Naive thymus-derived CD4-positive, alpha-beta T cell (primary cell): ENCODE measurements at regions not wholly inside any gene's neighbourhood (a gene's known extent, or its start where the extent isn't known, plus 50 kb on each side); places are given as distances from the start of the nearest gene placed in this dataset.

Experiments used
- ATAC-seq: fragments of 150-1000 bp; cut with Tn5 transposase; 2 replicates; pipeline ENCODE4 v1.10.0; 2021; ENCODE audit warnings: mild to moderate bottlenecking, moderate library complexity
- CTCF ChIA-PET: fragments of 350-600 bp; sonication (Branson Sonifier 250); formaldehyde crosslinking; loops from one replicate; lab custom pipeline; 2021; ENCODE audit warnings: antibody characterized with exemption; lab: Charles Lee
- POLR2A ChIA-PET: fragments of 350-600 bp; sonication (Branson Sonifier 250); formaldehyde crosslinking; loops from one replicate; lab custom pipeline; 2021; ENCODE audit warnings: antibody characterized with exemption, inconsistent platforms; lab: Charles Lee
- DNase-seq, 9 donors: peaks; one replicate each; pipeline versions ENCODE4 v3.0.0 to v3.0.0-alpha.2; 2020 to 2022; ENCODE audit warnings: mixed read lengths in 1 of 9
- H3K27ac ChIP-seq: one replicate; pipeline ENCODE4 v1.7.0; 2013; ENCODE audit warnings: mild to moderate bottlenecking, low read depth, low read length, moderate library complexity
- H3K27me3 ChIP-seq, 2 donors: one replicate each; pipeline ENCODE4 v1.7.0; 2013; ENCODE audit warnings: low read length in 2 of 2, mild to moderate bottlenecking in 2 of 2, moderate library complexity in 2 of 2; ENCODE audit not compliant: control insufficient read depth in 2 of 2, insufficient read depth in 2 of 2
- H3K36me3 ChIP-seq, 3 experiments: 1 replicate in 2 of 3; 2 replicates in 1 of 3; pipeline ENCODE4 v1.7.0; 2013; ENCODE audit warnings: low read length in 3 of 3, mild to moderate bottlenecking in 3 of 3, moderate library complexity in 1 of 3; ENCODE audit not compliant: insufficient read depth in 3 of 3, control insufficient read depth in 2 of 3
- H3K4me1 ChIP-seq, 2 donors: one replicate each; pipeline ENCODE4 v1.7.0; 2013; ENCODE audit warnings: low read length in 2 of 2, mild to moderate bottlenecking in 2 of 2, moderate library complexity in 1 of 2; ENCODE audit not compliant: control insufficient read depth in 2 of 2, insufficient read depth in 2 of 2
- H3K4me3 ChIP-seq: 2 replicates; pipeline ENCODE4 v1.7.0; 2013; ENCODE audit warnings: mild to moderate bottlenecking, low read length
- H3K9me3 ChIP-seq, 3 experiments: 1 replicate in 2 of 3; 2 replicates in 1 of 3; pipeline ENCODE4 v1.7.0; 2013; ENCODE audit warnings: low read length in 3 of 3; ENCODE audit not compliant: control insufficient read depth in 2 of 3
- H3K27ac Mint-ChIP-seq, 9 donors: one replicate each; pipeline ENCODE4 v1.8.0; 2020 to 2022; ENCODE audit warnings: mixed read lengths in 9 of 9, mild to moderate bottlenecking in 8 of 9, moderate library complexity in 5 of 9, inconsistent platforms in 2 of 9
- H3K27me3 Mint-ChIP-seq, 5 donors: one replicate each; pipeline ENCODE4 v1.8.0; 2021 to 2022; ENCODE audit warnings: mixed read lengths in 5 of 5, mild to moderate bottlenecking in 1 of 5
- H3K36me3 Mint-ChIP-seq, 5 donors: one replicate each; pipeline ENCODE4 v1.8.0; 2020 to 2022; ENCODE audit warnings: mixed read lengths in 5 of 5, mild to moderate bottlenecking in 3 of 5, inconsistent platforms in 1 of 5
- H3K4me1 Mint-ChIP-seq, 7 donors: one replicate each; pipeline ENCODE4 v1.8.0; 2020 to 2022; ENCODE audit warnings: mixed read lengths in 7 of 7, mild to moderate bottlenecking in 3 of 7, inconsistent platforms in 1 of 7
- H3K4me3 Mint-ChIP-seq, 10 donors: one replicate each; pipeline ENCODE4 v1.8.0; 2020 to 2022; ENCODE audit warnings: mild to moderate bottlenecking in 10 of 10, mixed read lengths in 10 of 10, moderate library complexity in 6 of 10, inconsistent platforms in 2 of 10
- H3K9me3 Mint-ChIP-seq, 11 donors: one replicate each; pipeline ENCODE4 v1.8.0; 2020 to 2022; ENCODE audit warnings: mixed read lengths in 11 of 11, mild to moderate bottlenecking in 4 of 11, inconsistent platforms in 1 of 11, moderate library complexity in 1 of 11
- intact Hi-C, 2 donors: fragments of 100-400 bp; cut with micrococcal nuclease; formaldehyde crosslinking; loops; one replicate each; pipeline ENCODE4 v1.15.1; 2023

GRCh38 chr7:40965774-40966173 is 737.1 kb downstream of the INHBA start:
- Mint-ChIP-seq H3K9me3 (peaks cover 0 to 5% (median under 1%) of the 10 kb centered on the region in 11 donors), H3K27ac (no peak overlapping the region), H3K36me3 (no peaks in the 10 kb centered on the region), H3K4me3 (no peak overlapping the region), H3K27me3 (peaks cover 0 to under 1% (median 0%) of the 10 kb centered on the region in 5 donors), H3K4me1 (no peaks in the 10 kb centered on the region)
- Histone ChIP-seq H3K27me3 (no peaks in the 10 kb centered on the region), H3K36me3 (no peaks in the 10 kb centered on the region), H3K27ac (no peak overlapping the region), H3K4me1 (no peaks in the 10 kb centered on the region), H3K9me3 (peaks cover 0 to 3% (median 0%) of the 10 kb centered on the region in 3 experiments), H3K4me3 (no peak overlapping the region)
- DNase-seq: no peak
- CTCF ChIA-PET: no interaction called here
- POLR2A ChIA-PET: no interaction called here
- intact Hi-C loops: no loop called here
- ATAC-seq: no peak

GRCh38 chr7:40965016-40965415 is 737.9 kb downstream of the INHBA start:
- Mint-ChIP-seq H3K4me1 (no peaks in the 10 kb centered on the region), H3K27me3 (peaks cover 0 to 3% (median 0%) of the 10 kb centered on the region in 5 donors), H3K9me3 (peaks cover 0 to 8% (median 3%) of the 10 kb centered on the region in 11 donors), H3K36me3 (no peaks in the 10 kb centered on the region), H3K27ac (no peak overlapping the region), H3K4me3 (no peak overlapping the region)
- H3K27me3 ChIP-seq: no peaks in the 10 kb centered on the region
- H3K27ac ChIP-seq: no peak overlapping the region
- H3K36me3 ChIP-seq: no peaks in the 10 kb centered on the region
- no peak overlapping the region for H3K4me3 ChIP-seq
- POLR2A ChIA-PET: no interaction called here
- H3K4me1 ChIP-seq: no peaks in the 10 kb centered on the region
- intact Hi-C loops: no loop called here
- CTCF ChIA-PET: no interaction called here
- no peak for ATAC-seq
- no peak for DNase-seq
- peaks cover 0 to 3% (median 0%) of the 10 kb centered on the region in 3 experiments for H3K9me3 ChIP-seq

- peaks cover 0 to 3% (median 0%) of the 10 kb centered on the region in 5 donors for H3K27me3 Mint-ChIP-seq
- Histone ChIP-seq H3K4me3 (no peak overlapping the region), H3K27me3 (no peaks in the 10 kb centered on the region), H3K36me3 (no peaks in the 10 kb centered on the region), H3K4me1 (no peaks in the 10 kb centered on the region), H3K9me3 (peaks cover 0 to 3% (median 0%) of the 10 kb centered on the region in 3 experiments), H3K27ac (no peak overlapping the region)
- ATAC-seq (no peak), DNase-seq (no peak)
- POLR2A ChIA-PET: no interaction called here
- intact Hi-C loops: no loop called here
- no peaks in the 10 kb centered on the region for H3K36me3 Mint-ChIP-seq
- H3K27ac Mint-ChIP-seq: no peak overlapping the region
- H3K4me1 Mint-ChIP-seq: no peaks in the 10 kb centered on the region
- CTCF ChIA-PET: no interaction called here
- no peak overlapping the region for H3K4me3 Mint-ChIP-seq
- H3K9me3 Mint-ChIP-seq: peaks cover 0 to 9% (median 2%) of the 10 kb centered on the region in 11 donors
Observed at GRCh38 chr7:40964610-40965009, 738.3 kb downstream of the INHBA start.

- Histone ChIP-seq H3K4me3 (no peak overlapping the region), H3K4me1 (no peaks in the 10 kb centered on the region), H3K27ac (no peak overlapping the region), H3K36me3 (no peaks in the 10 kb centered on the region), H3K27me3 (no peaks in the 10 kb centered on the region), H3K9me3 (no peaks in the 10 kb centered on the region)
- no peaks in the 10 kb centered on the region for H3K4me1 Mint-ChIP-seq
- H3K36me3 Mint-ChIP-seq: no peaks in the 10 kb centered on the region
- intact Hi-C loops: no loop called here
- ChIA-PET CTCF (no interaction called here), POLR2A (no interaction called here)
- H3K4me3 Mint-ChIP-seq: no peak overlapping the region
- H3K27ac Mint-ChIP-seq: no peak overlapping the region
- H3K9me3 Mint-ChIP-seq: peaks cover 0 to 28% (median 8%) of the 10 kb centered on the region in 11 donors
- peaks cover 0 to 3% (median 0%) of the 10 kb centered on the region in 5 donors for H3K27me3 Mint-ChIP-seq
- ATAC-seq: no peak
- no peak for DNase-seq
Observed at GRCh38 chr7:40959955-40960354, 742.9 kb downstream of the INHBA start.

- Mint-ChIP-seq H3K9me3 (peaks cover 6 to 60% (median 29%) of the 10 kb centered on the region in 11 donors), H3K27ac (no peak overlapping the region), H3K36me3 (peaks cover 0 to 7% (median 4%) of the 10 kb centered on the region in 5 donors), H3K4me1 (no peaks in the 10 kb centered on the region), H3K4me3 (no peak overlapping the region), H3K27me3 (no peaks in the 10 kb centered on the region)
- Histone ChIP-seq H3K4me3 (no peak overlapping the region), H3K4me1 (no peaks in the 10 kb centered on the region), H3K9me3 (peaks cover 0 to 10% (median 0%) of the 10 kb centered on the region in 3 experiments), H3K27ac (no peak overlapping the region), H3K36me3 (no peaks in the 10 kb centered on the region), H3K27me3 (no peaks in the 10 kb centered on the region)
- ChIA-PET POLR2A (no interaction called here), CTCF (no interaction called here)
- intact Hi-C loops: no loop called here
- no peak for ATAC-seq
- no peak for DNase-seq
Observed at GRCh38 chr7:40948239-40948638, 754.7 kb downstream of the INHBA start.

GRCh38 chr7:40947566-40947965 is 755.3 kb downstream of the INHBA start:
- peaks cover 0 to 10% (median 0%) of the 10 kb centered on the region in 3 experiments for H3K9me3 ChIP-seq
- ChIA-PET POLR2A (no interaction called here), CTCF (no interaction called here)
- no peaks in the 10 kb centered on the region for H3K36me3 ChIP-seq
- Mint-ChIP-seq H3K36me3 (peaks cover 0 to 7% (median 4%) of the 10 kb centered on the region in 5 donors), H3K9me3 (peaks cover 6 to 58% (median 28%) of the 10 kb centered on the region in 11 donors), H3K27ac (no peak overlapping the region), H3K27me3 (no peaks in the 10 kb centered on the region), H3K4me3 (no peak overlapping the region), H3K4me1 (no peaks in the 10 kb centered on the region)
- no peaks in the 10 kb centered on the region for H3K4me1 ChIP-seq
- no peak for DNase-seq
- no peak for ATAC-seq
- no peaks in the 10 kb centered on the region for H3K27me3 ChIP-seq
- intact Hi-C loops: no loop called here
- H3K4me3 ChIP-seq: no peak overlapping the region
- H3K27ac ChIP-seq: no peak overlapping the region

- no peak overlapping the region for H3K4me3 Mint-ChIP-seq
- H3K36me3 Mint-ChIP-seq: peaks cover 0 to 7% (median 4%) of the 10 kb centered on the region in 5 donors
- H3K4me3 ChIP-seq: no peak overlapping the region
Observed at GRCh38 chr7:40946549-40946948, 756.3 kb downstream of the INHBA start.

More at GRCh38 chr7:40946549-40946948, 756.3 kb downstream of the INHBA start:
- intact Hi-C loops: no loop called here
- Mint-ChIP-seq H3K27ac (no peak overlapping the region), H3K9me3 (peaks cover 6 to 61% (median 32%) of the 10 kb centered on the region in 11 donors), H3K4me1 (no peaks in the 10 kb centered on the region), H3K27me3 (no peaks in the 10 kb centered on the region)
- no peaks in the 10 kb centered on the region for H3K27me3 ChIP-seq
- ATAC-seq (no peak), DNase-seq (no peak)
- H3K9me3 ChIP-seq: peaks cover 0 to 10% (median 0%) of the 10 kb centered on the region in 3 experiments
- H3K27ac ChIP-seq: no peak overlapping the region
- H3K36me3 ChIP-seq: no peaks in the 10 kb centered on the region
- H3K4me1 ChIP-seq: no peaks in the 10 kb centered on the region
- ChIA-PET CTCF (no interaction called here), POLR2A (no interaction called here)
